GM12865 (cell line): ENCODE measurements at regions not wholly inside any gene's neighbourhood (a gene's known extent, or its start where the extent isn't known, plus 50 kb on each side); places are given as distances from the start of the nearest gene placed in this dataset.

Experiments used
- DNase-seq: peaks from one replicate; pipeline ENCODE4 v3.0.0; 2010; ENCODE audit warnings: low read depth
- H3K4me3 ChIP-seq: 2 replicates; pipeline ENCODE4 v1.5.1; 2011; ENCODE audit warnings: mild to moderate bottlenecking, low read depth, low read length, control low read depth
- CTCF ChIP-seq: IDR thresholded peaks from 2 replicates; pipeline ENCODE4 v1.5.1; 2011; ENCODE audit warnings: low read length, control low read depth, low read depth, inconsistent platforms; ENCODE audit not compliant: insufficient read depth; ENCODE audit errors: missing control alignments

GRCh38 chr3:16079519-16079918, 95.0 kb upstream of the GALNT15 start:
- H3K4me3 ChIP-seq = no peak overlapping the region
- no peak for DNase-seq
- no peak for TF ChIP-seq CTCF

DNA sequence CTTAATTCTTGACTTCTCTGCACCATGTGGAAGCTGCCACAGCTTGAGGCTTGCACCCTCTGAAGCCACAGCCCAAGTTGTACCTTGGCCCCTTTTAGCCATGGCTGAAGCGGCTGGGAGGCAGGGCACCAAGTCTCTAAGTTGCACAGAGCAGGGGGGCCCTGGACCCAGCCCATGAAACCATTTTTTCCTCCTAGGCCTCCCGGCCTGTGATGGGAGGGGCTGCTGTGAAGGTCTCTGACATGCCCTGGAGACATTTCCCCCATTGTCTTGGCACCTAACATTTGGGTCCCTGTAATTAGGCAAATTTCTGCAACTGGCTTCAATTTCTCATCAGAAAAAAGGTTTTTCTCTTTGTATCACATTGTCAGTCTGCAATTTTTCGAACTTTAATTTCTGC, 92.8 kb upstream of the GALNT15 start:
- no peak for DNase-seq
- no peak overlapping the region for H3K4me3 ChIP-seq
- no peak for TF ChIP-seq CTCF

DNA sequence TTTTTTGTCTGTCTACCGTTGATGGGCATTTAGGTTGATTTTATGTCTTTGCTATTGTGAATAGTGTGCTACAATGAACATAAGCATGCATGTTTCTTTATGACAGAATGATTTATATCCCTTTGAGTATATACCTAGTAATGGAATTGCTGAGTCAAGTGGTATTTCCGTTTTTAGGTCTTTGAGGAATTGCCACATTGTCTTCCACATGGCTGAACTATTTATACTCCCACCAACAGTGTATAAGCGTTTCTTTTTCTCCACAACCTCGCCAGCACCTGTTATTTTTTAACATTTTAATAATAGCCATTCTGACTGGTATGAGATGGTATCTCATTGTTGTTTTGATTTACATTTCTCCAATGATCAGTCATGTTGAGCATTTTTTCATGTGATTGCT, 89.6 kb upstream of the GALNT15 start:
- H3K4me3 ChIP-seq = no peak overlapping the region
- no peak for DNase-seq
- TF ChIP-seq CTCF = no peak

DNA sequence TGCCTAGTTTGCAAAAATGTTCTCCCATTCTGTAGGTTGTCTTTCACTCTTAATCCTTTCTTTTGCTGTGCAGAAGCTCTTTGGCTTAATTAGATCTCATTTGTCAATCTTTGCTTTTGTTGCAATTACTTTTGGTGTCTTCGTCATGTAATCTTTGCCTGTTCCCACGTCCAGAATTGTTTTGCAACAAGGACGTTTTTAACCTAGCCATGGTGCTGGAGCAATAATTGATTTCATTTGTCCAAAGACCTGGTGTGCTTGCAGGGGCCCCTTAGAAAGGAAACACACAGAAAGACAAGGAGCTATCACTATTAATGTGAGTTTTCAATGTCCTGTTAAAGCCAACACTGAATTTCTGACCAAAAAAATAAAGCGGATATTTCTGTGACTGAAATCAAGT, 89.1 kb upstream of the GALNT15 start:
- H3K4me3 ChIP-seq = no peak overlapping the region
- TF ChIP-seq CTCF = no peak
- DNase-seq = no peak

DNA sequence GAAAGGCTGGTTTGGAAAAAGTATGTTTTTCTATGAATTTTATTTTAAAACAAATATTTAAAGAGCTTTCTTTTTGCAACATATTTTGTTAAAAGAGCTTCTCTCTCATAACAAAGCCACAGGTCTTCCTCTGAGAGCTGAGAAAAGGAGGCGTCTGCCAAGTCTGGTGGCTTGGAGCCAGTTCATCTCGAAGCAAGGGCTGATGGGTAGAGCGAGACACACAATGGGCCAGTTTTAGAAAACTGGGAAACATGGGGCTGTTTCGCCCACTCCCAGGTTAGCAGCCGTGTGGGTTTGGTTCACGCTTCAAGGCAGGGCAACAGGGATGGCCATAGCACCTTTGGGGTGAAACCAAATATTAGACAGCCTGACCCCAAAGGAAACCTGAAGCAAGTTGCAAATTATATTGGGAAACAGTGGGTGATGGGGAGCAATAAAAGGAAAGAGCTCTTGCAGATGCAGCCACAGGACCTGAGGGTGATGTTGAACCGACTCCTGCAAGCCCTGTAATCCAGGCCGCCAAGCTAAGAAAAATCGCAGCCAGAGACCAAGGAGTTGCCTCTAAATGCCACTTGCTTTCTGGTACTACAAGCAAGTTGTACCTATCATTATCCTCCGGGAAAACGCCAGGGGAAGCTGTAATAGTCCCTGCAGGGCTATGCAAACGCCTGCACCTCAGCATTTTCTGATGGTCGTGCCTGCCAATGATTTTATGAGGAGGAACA, 88.4 kb upstream of the GALNT15 start:
- H3K4me3 ChIP-seq = no peak overlapping the region
- DNase-seq = no peak
- TF ChIP-seq CTCF = no peak

- DNase-seq = no peak
- H3K4me3 ChIP-seq = no peak overlapping the region
- no peak for TF ChIP-seq CTCF
Measured at GRCh38 chr3:16086690-16087089, 87.8 kb upstream of the GALNT15 start.

- no peak for DNase-seq
- TF ChIP-seq CTCF = no peak
- no peak overlapping the region for H3K4me3 ChIP-seq
Measured at GRCh38 chr3:16088496-16088895, 86.0 kb upstream of the GALNT15 start.
